SK-N-SH (cell line): ENCODE measurements at regions not wholly inside any gene's neighbourhood (a gene's known extent, or its start where the extent isn't known, plus 50 kb on each side); places are given as distances from the start of the nearest gene placed in this dataset.

ENCODE experiments used
- CTCF ChIA-PET: fragments of 300-600, 350-600 bp; formaldehyde crosslinking; extraction: SDS; loops from one replicate; lab custom pipeline; 2021; lab: Yijun Ruan, JAX
- POLR2A ChIA-PET: fragments of 350-600 bp; sonication (Branson Sonifier 250); formaldehyde crosslinking; extraction: SDS; loops from one replicate; lab custom pipeline; 2020; ENCODE audit warnings: antibody characterized with exemption, inconsistent platforms; lab: Yijun Ruan, JAX
- DNase-seq: peaks from one replicate; pipeline ENCODE4 v3.0.0; 2012
- H2AFZ ChIP-seq: fragments of 200-600 bp; sonication (generic); 2 replicates; pipeline ENCODE4 v1.8.1; 2016; ENCODE audit warnings: antibody characterized with exemption, mild to moderate bottlenecking, low read depth
- H3F3A ChIP-seq: fragments of 200-600 bp; sonication (generic); replicated peaks from 2 replicates; pipeline ENCODE3; 2016; ENCODE audit warnings: antibody characterized with exemption, mild to moderate bottlenecking; ENCODE audit not compliant: insufficient read depth
- H3K27ac ChIP-seq, 2 experiments: fragments of 200-500 bp in 1 of 2; fragments of 200-600 bp in 1 of 2; sonication (Bioruptor generic) in 1 of 2; sonication (generic), shearing (Covaris generic) in 1 of 2; 2 replicates each; pipeline versions ENCODE4 v1.5.1 to v1.6.1; 2014 to 2016; ENCODE audit warnings: low read depth in 2 of 2, inconsistent platforms in 1 of 2, low read length in 1 of 2, mild to moderate bottlenecking in 1 of 2, mixed read lengths in 1 of 2
- H3K27me3 ChIP-seq: fragments of 200-600 bp; sonication (generic), shearing (Covaris generic); 2 replicates; pipeline ENCODE4 v1.6.1; 2016; ENCODE audit warnings: mixed run types; ENCODE audit not compliant: insufficient read depth
- H3K36me3 ChIP-seq, 2 experiments: fragments of 200-500 bp in 1 of 2; fragments of 200-600 bp in 1 of 2; sonication (Bioruptor generic) in 1 of 2; sonication (generic) in 1 of 2; replicated peaks in 1 of 2; 2 replicates each; pipeline versions ENCODE3 to v1.5.1; 2014 to 2016; ENCODE audit warnings: low read length in 1 of 2, mild to moderate bottlenecking in 1 of 2; ENCODE audit not compliant: insufficient read depth in 2 of 2, control insufficient read depth in 1 of 2
- H3K4me1 ChIP-seq, 2 experiments: fragments of 200-500 bp in 1 of 2; fragments of 200-600 bp in 1 of 2; sonication (Bioruptor generic) in 1 of 2; sonication (generic), shearing (Covaris generic) in 1 of 2; 2 replicates each; pipeline versions ENCODE4 v1.5.1 to v1.6.1; 2014 to 2016; ENCODE audit warnings: low read depth in 1 of 2, low read length in 1 of 2, mixed run types in 1 of 2; ENCODE audit not compliant: insufficient read depth in 2 of 2, control insufficient read depth in 1 of 2
- H3K4me2 ChIP-seq: fragments of 200-600 bp; sonication (generic), shearing (Covaris generic); 2 replicates; pipeline ENCODE4 v1.6.1; 2017; ENCODE audit warnings: mixed run types
- H3K4me3 ChIP-seq, 2 experiments: fragments of 200-500 bp in 1 of 2; fragments of 200-600 bp in 1 of 2; sonication (Bioruptor generic) in 1 of 2; sonication (generic), shearing (Covaris generic) in 1 of 2; 2 replicates each; pipeline versions ENCODE4 v1.5.1 to v1.8.1; 2014 to 2016; ENCODE audit warnings: low read depth in 2 of 2, inconsistent platforms in 1 of 2, low read length in 1 of 2, mild to moderate bottlenecking in 1 of 2, mixed read lengths in 1 of 2, moderate library complexity in 1 of 2
- H3K79me2 ChIP-seq: fragments of 200-600 bp; sonication (generic); 2 replicates; pipeline ENCODE4 v1.8.1; 2017; ENCODE audit warnings: mild to moderate bottlenecking; ENCODE audit not compliant: insufficient read depth
- H3K9ac ChIP-seq: fragments of 200-600 bp; sonication (generic); 2 replicates; pipeline ENCODE4 v1.6.1; 2017; ENCODE audit warnings: mixed run types
- H3K9me2 ChIP-seq: fragments of 200-600 bp; sonication (generic); 2 replicates; pipeline ENCODE4 v1.6.1; 2017; ENCODE audit warnings: mixed run types
- H3K9me3 ChIP-seq: fragments of 200-600 bp; sonication (generic); 2 replicates; pipeline ENCODE4 v1.6.1; 2017; ENCODE audit warnings: mixed run types, mild to moderate bottlenecking, moderate library complexity
- H4K20me1 ChIP-seq: fragments of 200-600 bp; sonication (generic); 2 replicates; pipeline ENCODE4 v1.6.1; 2017; ENCODE audit warnings: mild to moderate bottlenecking, mixed run types; ENCODE audit not compliant: insufficient read depth
- CHD2 ChIP-seq: fragments of 150-350 bp; IDR thresholded peaks from 2 replicates; pipeline ENCODE4 v1.6.1; 2018; ENCODE audit warnings: low read length; ENCODE audit not compliant: partially characterized antibody
- ELF1 ChIP-seq: IDR thresholded peaks from 2 replicates; pipeline ENCODE4 v1.4.0; 2012
- JUND ChIP-seq: IDR thresholded peaks from 2 replicates; pipeline ENCODE4 v1.4.0; 2012
- MEF2A ChIP-seq: IDR thresholded peaks from 2 replicates; pipeline ENCODE4 v1.4.0; 2012; ENCODE audit warnings: low read depth, borderline replicate concordance
- PBX3 ChIP-seq: IDR thresholded peaks from 2 replicates; pipeline ENCODE4; 2012
- RAD21 ChIP-seq: IDR thresholded peaks from 2 replicates; pipeline ENCODE4 v1.6.1; 2012; ENCODE audit warnings: mild to moderate bottlenecking, low read length
- REST ChIP-seq: IDR thresholded peaks from 2 replicates; pipeline ENCODE4 v1.6.1; 2012; ENCODE audit warnings: mild to moderate bottlenecking, low read depth, low read length, moderate library complexity
- RXRA ChIP-seq: IDR thresholded peaks from 2 replicates; pipeline ENCODE4 v1.4.0; 2012; ENCODE audit warnings: low read depth, mild to moderate bottlenecking, borderline replicate concordance
- TCF12 ChIP-seq: IDR thresholded peaks from 2 replicates; pipeline ENCODE4 v1.4.0; 2012
- ZBTB33 ChIP-seq: IDR thresholded peaks from 2 replicates; pipeline ENCODE4 v1.4.0; 2012; ENCODE audit warnings: low read depth, borderline replicate concordance
- WGBS: methylation state at CpG from one replicate; pipeline ENCODE4 v1.1.6; 2017; ENCODE audit warnings: low lambda C conversion rate; 5-methylcytosine and 5-hydroxymethylcytosine counted together

DNA sequence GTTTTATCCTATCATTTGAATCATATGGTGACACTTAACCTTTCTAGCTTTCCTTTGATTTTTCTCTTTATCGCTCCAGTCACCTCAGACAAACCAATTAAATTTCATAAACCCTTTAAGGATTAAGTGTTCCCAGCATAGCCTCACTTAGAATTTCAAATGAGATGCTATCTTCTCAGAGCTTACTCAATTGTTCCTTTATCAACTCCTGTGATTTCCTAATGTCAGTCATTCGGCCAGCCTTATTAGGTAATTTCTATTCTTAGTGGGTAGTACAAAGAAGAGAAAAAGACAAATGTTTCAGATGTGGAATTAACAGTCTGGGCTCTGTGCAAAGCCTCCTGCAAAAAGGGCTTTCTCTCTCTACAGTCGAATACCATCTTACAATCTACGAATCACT, 77.1 kb upstream of the CCDC90B start (continued):
- TF ChIP-seq REST = no peak
- TF ChIP-seq TCF12 = no peak
- no peak for TF ChIP-seq ELF1
- TF ChIP-seq, all 33 proteins: peak for 0

DNA sequence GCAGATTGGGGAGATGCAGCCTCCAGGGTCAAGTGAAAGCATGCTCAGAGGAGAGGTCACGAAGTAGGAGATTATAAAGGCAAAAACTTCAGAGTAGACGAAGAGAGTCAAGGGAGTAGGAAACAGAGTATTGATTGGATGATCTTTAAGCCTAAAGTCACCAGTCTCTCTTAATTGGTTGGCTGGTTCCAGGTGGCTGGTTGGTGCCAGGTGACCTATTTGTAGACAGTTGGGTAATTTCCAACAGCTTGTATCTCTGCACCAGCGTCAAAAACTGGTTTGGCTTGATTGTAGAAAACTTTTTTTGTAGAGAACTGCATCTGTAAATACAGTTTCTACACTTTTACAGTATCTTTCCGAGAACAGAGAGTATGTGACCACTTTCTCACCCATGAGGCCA, 75.7 kb upstream of the CCDC90B start:
- no peak overlapping the region for H3K27ac ChIP-seq
- 40% methylated on average over 4 of the region's 4 CpGs for WGBS
- ChIA-PET POLR2A (no interaction called here), CTCF (no interaction called here)
- H2AFZ ChIP-seq = no peak overlapping the region
- no peak for DNase-seq
- TF ChIP-seq CHD2 (no peak), RXRA (no peak), ZBTB33 (no peak), PBX3 (no peak), MEF2A (no peak), RAD21 (no peak), JUND (no peak)
- no peak overlapping the region for H3K9ac ChIP-seq
- H4K20me1 ChIP-seq = no peaks in the 10 kb centered on the region
- H3K9me2 ChIP-seq = no peaks in the 10 kb centered on the region
- H3F3A ChIP-seq = no peaks in the 10 kb centered on the region
- H3K4me3 ChIP-seq = no peak overlapping the region
- no peak overlapping the region for H3K4me2 ChIP-seq
- no peaks in the 10 kb centered on the region for H3K36me3 ChIP-seq
- H3K4me1 ChIP-seq = peaks cover 0 to 10% of the 10 kb centered on the region in 2 experiments; a peak in 1 of 4 replicates
- H3K79me2 ChIP-seq = no peaks in the 10 kb centered on the region
- H3K9me3 ChIP-seq = no peaks in the 10 kb centered on the region
- H3K27me3 ChIP-seq = no peaks in the 10 kb centered on the region
